Suppressor macrophage (primary cell): ENCODE measurements at regions not wholly inside any gene's neighbourhood (a gene's known extent, or its start where the extent isn't known, plus 50 kb on each side); places are given as distances from the start of the nearest gene placed in this dataset.

Experiments used
- DNase-seq, 4 experiments: peaks; one replicate each; pipeline ENCODE4 v3.0.0-alpha.2; 2020 to 2022

DNA sequence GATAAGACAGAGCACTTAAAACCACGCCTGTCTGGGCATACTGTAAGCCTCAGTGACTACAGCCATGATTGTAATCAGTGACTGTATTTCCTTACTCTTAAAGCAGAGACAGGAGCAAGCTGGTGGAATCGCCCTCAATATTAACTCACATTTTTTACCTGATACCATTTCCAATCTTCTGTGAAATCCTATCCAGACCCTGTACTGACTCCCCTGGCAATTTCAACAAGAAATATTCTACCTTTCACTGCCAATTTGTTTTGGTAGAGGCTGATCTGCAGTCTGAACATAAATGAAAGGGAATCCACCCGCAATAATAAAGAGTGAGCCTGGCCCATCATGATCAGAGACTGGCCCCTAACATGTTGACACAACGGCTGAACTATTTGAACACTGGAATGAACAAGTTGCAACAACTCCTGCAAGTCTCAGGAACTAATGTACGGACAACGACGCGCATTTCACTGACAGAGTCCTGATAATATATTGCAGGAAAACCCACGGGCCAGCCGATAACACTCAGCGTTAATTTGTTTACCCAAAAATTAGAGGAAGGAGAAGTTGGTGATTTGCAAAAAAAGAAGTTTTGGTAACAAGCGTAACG, 195.5 kb upstream of the BTG1 start:
- peak in 3 of 4 experiments; percentile 29 to 35 (median 33) for DNase-seq

DNA sequence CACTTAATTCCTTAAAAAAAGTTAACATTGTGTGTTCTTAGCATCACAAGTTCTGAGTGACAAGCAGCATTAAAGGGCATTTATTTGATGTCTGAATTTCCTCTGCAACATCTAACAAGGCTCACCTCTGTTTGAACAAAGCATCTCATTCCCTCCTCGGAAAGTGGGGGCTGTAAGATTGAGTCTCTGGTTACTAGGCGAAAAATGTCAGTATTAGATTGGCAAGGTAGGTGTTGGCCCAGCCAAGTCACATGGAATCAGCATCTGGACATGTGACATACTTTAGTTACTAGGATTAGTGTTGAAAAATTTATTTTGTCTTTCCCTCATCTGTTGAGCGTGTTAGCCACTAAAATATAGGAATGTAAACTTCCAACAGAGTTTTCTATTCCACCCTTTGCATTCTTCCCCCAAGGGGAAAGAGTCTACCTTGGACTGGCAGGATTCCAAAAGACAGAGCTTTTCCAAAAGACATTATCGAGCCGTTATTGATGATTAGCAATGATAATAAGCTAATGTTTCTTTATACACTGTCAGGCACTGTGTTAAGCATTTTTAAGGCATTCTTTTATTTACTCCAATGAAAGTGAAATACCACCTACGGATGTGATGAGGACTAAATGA, 194.9 kb upstream of the BTG1 start:
- no peak for DNase-seq

DNA sequence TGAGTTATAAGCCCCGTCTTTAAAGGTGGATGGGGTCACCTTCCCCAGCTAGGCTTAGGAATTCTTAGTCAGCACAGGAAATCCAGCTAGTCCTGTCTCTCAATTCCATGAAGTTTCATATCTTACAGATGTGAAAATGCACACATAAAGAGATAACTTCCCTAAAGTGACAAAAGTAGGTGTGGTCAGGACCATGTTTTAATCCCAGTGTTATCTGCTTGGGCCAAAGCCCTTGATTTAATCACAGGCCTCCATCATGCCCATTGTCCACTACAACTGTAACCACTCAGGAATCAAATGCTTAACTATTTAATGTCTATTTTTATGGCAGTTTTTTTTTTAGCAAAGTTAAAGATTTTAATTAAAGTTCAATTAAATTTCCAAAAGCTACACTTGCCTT, 194.4 kb upstream of the BTG1 start:
- DNase-seq, result no peak

DNA sequence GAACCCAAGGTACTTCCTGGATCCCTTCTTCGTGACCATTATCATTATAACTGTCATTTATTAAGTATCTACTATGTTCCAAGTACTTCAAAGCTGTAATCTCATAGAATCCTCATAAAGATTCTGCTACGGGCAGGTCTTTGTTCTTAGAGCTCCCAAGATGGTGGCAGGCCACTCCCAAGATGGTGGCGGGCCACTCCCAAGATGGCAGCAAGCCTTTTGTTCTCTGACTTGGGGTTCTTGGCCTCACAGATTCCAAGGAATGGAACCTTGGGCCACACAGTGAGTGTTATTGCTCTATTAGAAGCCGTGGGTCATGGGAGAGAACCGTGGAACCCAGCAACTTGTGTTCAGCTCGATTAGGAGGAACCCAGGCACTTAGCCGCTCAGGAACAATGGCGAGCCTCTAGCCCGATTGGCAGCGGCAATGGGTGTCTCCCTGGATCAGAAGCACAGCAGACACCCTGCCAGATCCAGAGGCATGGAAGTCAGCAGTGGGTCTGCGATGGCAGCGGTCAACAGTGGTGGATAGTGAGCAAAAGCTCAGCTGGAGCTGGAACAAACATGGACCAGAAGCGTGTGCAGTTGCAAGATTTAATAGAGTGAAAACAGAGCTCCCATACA, 193.7 kb upstream of the BTG1 start:
- DNase-seq, result no peak

GRCh38 chr12:92338671-92339070, 193.0 kb upstream of the BTG1 start:
- DNase-seq, result no peak

DNA sequence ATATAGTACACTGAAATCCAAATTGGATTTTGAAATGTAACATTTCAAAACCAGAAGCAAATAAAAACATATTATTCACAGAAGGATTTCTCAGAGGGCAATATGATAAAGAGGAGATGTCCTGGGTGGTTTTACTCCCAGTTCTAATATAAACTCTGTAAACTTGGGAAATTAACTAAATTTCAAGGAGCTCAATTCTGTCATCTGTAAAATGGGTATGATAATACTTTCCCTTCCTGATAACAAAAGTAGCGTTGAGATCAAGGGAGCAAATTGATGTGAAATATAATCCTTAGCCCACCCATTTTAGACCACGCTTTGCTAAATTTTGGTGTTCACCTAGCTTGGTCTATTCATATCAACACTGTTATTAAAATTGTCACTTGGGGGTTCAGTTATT, 192.5 kb upstream of the BTG1 start:
- no peak for DNase-seq

DNA sequence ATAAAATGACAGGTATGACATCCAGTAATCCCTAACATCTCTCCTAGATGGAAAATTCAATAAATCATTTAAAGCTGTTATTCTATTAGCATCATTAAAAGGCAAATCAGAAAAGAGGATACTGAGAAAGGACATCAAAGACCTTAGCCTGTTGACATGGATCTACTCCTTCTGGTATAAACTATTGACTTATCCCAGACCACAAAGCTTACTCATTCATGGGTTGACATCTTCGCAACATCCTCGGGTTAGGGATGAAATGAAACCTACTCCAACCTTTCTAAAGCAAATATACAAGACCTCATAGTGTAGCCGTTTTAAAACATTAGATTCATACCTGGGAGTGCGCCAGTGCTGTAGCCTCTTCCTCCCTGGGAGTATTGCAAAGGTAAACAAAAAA, 191.5 kb upstream of the BTG1 start:
- no peak for DNase-seq

DNA sequence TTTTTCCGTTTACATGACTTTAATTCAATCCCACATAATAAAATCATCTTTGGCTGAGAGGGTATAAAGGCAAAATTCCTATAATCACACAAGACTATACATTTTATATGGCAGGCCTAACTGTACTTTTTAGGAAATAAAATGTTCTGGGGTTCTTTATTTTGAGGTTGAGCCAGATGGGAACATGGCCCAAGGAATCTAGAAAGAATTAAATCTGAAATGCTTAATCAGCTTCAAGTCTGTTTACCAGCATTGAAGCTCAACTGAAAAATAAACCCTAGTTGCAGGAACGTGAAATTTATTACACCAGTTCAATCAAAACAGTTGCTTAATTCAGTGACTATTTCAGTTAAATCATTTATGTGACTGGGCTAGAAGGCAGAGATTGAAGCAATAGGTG, 191.0 kb upstream of the BTG1 start:
- DNase-seq, result no peak

DNA sequence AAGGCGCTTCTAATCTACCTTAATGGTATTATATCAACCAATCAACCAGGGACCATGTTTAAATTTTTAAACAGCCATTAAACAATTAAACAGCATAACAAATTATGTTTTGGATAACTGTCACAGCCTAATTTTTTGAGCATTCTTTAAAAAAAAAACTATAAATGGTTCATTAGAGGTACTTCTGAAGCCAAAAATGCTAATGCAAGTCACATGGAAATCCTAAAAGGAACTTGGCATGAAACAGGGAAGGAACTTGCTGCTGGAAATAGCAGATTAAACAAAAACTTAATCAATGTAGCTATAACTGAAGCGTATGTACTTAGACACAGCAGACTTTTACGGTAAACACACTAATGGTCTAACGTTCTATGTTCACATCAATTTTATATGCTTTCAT, 190.2 kb upstream of the BTG1 start:
- DNase-seq, result peak in 1 of 4 experiments; percentile 26

DNA sequence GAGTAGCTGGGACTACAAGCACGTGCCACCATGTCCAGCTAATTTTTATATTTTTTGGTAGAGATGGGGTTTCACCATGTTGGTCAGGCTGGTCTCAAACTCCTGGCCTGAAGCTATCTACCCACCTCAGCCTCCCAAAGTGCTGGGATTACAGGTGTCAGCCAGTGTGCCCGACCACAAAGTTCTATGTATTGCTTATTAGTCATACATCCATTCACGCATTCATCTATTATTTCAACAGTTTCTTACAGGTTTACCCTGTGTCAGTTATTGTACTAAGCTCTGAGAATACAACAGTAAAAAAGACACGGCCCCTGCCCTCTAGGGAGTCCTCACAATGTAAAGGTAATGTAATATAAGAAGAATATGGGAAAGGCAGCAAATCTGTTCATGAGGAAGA, 188.9 kb upstream of the BTG1 start:
- DNase-seq, result no peak

- no peak for DNase-seq
Measured at GRCh38 chr12:92332552-92332951, 186.9 kb upstream of the BTG1 start.

DNA sequence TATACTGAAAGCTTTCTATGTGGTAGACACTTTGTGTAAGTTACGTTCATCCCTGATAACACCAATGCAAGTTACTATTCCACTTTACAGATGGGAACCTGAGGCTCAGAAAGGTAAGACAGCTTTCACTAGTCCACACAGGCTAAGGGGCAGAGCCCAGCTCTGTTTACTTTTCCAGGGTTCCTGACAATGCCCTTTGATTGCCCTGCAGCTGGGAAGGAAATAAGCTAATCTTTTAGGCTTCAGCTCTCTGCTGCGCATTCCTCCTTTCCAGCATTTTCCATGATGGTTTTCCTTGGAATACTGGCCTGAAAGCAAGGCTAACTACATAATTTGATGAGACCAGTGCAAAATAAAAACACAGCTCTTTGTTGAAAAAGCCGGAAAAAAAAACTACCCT, 185.7 kb upstream of the BTG1 start:
- DNase-seq, result no peak

- DNase-seq, result no peak
Measured at GRCh38 chr12:92330654-92331053, 185.0 kb upstream of the BTG1 start.

DNA sequence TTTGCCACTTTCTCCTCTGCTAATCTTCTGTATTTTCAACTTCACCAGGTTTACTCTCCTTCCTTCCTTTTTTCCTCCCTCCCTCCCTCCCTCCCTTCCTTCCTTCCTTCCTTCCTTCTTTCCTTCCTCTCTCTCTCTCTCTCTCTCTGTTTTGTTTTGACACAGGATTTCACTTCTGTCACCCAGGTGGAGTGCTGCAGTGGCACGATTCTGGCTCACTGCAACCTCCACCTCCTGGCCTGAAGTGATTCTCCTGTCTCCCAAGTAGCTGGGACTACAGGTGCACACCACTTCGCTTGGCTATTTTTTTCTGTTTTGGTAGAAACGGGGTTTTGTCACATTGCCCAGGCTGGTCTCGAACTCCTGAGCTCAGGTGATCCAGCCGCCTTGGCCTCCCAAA, 181.2 kb upstream of the BTG1 start:
- DNase-seq, result no peak

- DNase-seq, result no peak
Measured at GRCh38 chr12:92324849-92325500, 179.3 kb upstream of the BTG1 start.

GRCh38 chr12:92312463-92312964, 166.9 kb upstream of the BTG1 start:
- no peak for DNase-seq

DNA sequence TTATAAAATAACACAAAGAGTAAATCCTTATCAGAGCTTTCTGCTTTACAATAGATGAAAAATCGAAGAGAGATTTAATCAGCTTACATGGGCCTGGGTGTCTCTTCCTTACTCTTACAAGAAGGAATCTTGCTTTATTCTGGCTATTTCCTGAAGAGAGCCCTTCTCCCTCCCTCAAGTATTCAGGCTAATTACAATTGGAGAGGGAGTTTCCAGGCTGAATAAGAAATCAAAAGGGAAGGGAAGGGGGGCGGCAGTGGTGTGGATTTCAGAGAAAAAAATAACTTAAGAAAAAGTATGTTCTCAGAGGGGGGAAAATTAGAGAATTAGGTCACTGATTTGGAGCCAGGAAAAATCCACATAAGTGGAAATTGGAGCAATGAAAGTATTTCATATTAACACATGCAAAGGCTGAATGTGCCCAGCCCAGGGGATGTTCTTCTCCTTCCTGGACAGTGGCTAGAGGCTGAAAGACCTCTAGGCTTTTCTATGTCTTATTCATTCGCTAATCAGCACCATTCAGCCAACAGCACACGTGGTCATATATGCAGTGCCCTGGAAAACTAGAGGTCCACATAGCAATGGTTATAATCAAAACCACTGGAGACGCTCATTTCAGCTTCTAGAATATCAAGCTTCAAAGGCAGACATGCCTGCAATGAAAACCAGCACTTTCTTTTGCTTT, 158.9 kb upstream of the BTG1 start:
- no peak for DNase-seq

DNA sequence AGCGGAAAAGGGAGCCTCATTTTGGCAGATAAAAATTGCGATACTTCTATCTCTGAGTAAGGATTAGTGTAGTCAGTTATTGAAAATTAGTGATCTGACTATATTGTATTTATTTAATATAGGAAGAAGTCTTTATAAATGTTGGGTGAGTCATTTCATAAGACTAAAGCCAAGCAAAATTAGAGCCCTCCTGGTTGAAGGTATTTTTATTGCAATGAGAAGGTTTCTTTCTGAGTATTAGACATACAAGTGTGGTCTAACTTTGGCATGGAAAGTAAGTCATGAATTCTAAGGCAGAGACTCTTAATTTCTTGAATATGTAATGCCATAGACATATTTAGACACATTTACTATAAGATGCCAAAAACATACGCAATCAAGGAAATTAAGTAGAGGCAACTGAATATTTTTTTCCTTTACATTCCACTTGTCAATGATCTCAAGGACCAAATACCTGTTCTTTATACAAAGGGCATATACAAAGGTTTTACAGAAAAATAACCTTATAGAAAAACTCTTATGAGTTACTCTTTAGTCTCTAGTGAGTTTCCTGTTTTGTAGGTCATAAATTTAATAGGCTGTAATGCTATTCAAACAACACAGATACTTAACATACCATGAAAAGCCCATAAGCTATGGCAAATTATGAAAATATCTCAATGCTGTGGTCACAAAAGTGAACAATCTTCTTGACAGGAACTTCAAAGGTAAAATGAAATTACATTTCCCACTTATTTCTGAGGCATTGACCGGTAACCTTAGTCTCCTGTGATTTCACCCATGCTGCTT, 156.6 kb upstream of the BTG1 start:
- DNase-seq, result no peak

- peak in 2 of 4 experiments; percentile 26 to 34 for DNase-seq
Measured at GRCh38 chr12:92301356-92301755, 155.7 kb upstream of the BTG1 start.

DNA sequence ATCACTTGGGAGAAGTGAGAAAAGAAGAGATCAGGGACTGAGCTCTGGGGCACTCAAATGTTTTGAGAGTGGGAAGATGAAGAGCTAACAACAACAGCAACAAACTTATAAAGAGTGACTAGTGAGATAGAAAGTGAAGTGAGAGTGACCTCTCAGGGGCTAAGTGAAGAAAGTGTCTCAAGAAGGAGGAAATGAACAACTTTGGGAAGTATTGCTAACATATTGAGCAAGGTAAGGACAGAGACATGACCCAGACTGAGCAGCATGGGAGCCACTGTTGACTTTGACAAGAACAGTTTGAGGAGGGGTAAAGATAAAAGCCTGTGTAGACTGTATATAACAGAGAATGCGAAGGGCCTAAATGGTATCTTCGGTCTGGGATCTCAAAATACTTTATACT, 155.1 kb upstream of the BTG1 start:
- DNase-seq, result peak; percentile 28 to 77 (median 59)

DNA sequence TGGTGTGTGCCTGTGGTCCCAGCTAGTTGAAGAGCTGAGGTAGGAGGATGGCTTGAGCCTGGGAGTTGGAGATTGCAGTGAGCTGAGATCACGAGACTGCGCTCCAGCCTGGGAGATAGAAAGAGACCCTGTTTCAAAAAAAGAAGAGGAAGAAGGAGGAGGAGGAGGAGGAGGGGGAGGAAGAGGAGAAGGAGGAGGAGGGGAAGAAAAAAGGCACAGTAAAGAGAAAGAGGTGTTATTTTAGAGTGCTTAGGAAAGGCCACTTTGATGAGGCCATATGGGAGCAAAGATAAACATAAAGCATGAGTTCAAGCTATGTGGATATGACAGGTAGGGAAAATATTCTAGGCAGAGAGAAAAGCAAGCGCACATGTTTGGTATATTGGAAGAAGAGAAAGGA, 154.1 kb upstream of the BTG1 start:
- DNase-seq, result no peak

- no peak for DNase-seq
Measured at GRCh38 chr12:92299344-92299743, 153.7 kb upstream of the BTG1 start.
